HCT116 (cell line): ENCODE measurements at regions not wholly inside any gene's neighbourhood (a gene's known extent, or its start where the extent isn't known, plus 50 kb on each side); places are given as distances from the start of the nearest gene placed in this dataset.

ENCODE experiments used
- ATAC-seq: fragments of 200-7000 bp; cut with Tn5 transposase; 2 replicates; pipeline ENCODE4 v1.9.1; 2020; ENCODE audit warnings: mild to moderate bottlenecking, moderate library complexity
- BruUV-seq: library from RNA; stranded (reverse); fragments of 400-500 nt; replicated peaks from 2 replicates; lab custom pipeline; 2021; lab: Mats Ljungman, UMichigan
- CTCF ChIA-PET: fragments of 300-600 bp; sonication (Branson Sonifier 250); formaldehyde crosslinking; loops from one replicate; lab custom pipeline; 2021; ENCODE audit warnings: antibody characterized with exemption; lab: Charles Lee
- POLR2A ChIA-PET: fragments of 300-600, 350-600 bp; sonication (Branson Sonifier 250); formaldehyde crosslinking; loops from one replicate; lab custom pipeline; 2021; ENCODE audit warnings: antibody characterized with exemption; lab: Charles Lee
- RAD21 ChIA-PET, 2 experiments: fragments of 300-600 bp; sonication (Branson Sonifier 250); formaldehyde crosslinking; loops; one replicate each; lab custom pipeline; 2023; ENCODE audit warnings: low total read pairs in 2 of 2; ENCODE audit not compliant: uncharacterized antibody in 2 of 2, unreplicated experiment in 2 of 2, low non-redundant PET in 1 of 2; lab: Charles Lee
- DNase-seq: peaks from one replicate; pipeline ENCODE4 v3.0.0-alpha.2; 2010; ENCODE audit warnings: low read depth, low spot score
- H2AFZ ChIP-seq: fragments of 200-600 bp; shearing (Covaris generic), sonication (generic); 2 replicates; pipeline ENCODE4 v1.6.1; 2017; ENCODE audit warnings: low read depth, mixed run types, mixed read lengths, antibody characterized with exemption, low read length; ENCODE audit not compliant: poor library complexity, severe bottlenecking
- H3K27ac ChIP-seq: 2 replicates; pipeline ENCODE4 v1.5.1; 2012; ENCODE audit warnings: low read depth, low read length
- H3K27me3 ChIP-seq: fragments of 200-600 bp; sonication (generic); 2 replicates; pipeline ENCODE4 v1.6.1; 2016; ENCODE audit warnings: mixed run types, low read length, mixed read lengths; ENCODE audit not compliant: insufficient read depth
- H3K36me3 ChIP-seq, 2 experiments: fragments of 200-500 bp in 1 of 2; fragments of 200-600 bp in 1 of 2; sonication (Bioruptor generic) in 1 of 2; sonication (generic) in 1 of 2; 2 replicates each; pipeline versions ENCODE4 v1.5.1 to v1.6.1; 2014 to 2016; ENCODE audit warnings: low read length in 2 of 2, inconsistent platforms in 1 of 2, mixed read lengths in 1 of 2, mixed run types in 1 of 2; ENCODE audit not compliant: insufficient read depth in 2 of 2, control insufficient read depth in 1 of 2
- H3K4me1 ChIP-seq, 2 experiments: fragments of 200-600 bp in 1 of 2; sonication (generic) in 1 of 2; 2 replicates each; pipeline versions ENCODE4 v1.5.1 to v1.6.1; 2012 to 2017; ENCODE audit warnings: low read length in 2 of 2, inconsistent platforms in 1 of 2, mild to moderate bottlenecking in 1 of 2, mixed read lengths in 1 of 2, mixed run types in 1 of 2, moderate library complexity in 1 of 2; ENCODE audit not compliant: insufficient read depth in 2 of 2, control insufficient read depth in 1 of 2
- H3K4me2 ChIP-seq: fragments of 200-600 bp; sonication (generic); 2 replicates; pipeline ENCODE4 v1.6.1; 2017; ENCODE audit warnings: mixed run types, low read length, mixed read lengths
- H3K4me3 ChIP-seq, 2 experiments: fragments of 200-600 bp in 1 of 2; sonication (generic) in 1 of 2; replicated peaks in 1 of 2; 2 replicates each; pipeline ENCODE4 v1.5.1; 2011 to 2016; ENCODE audit warnings: low read length in 2 of 2, control low read depth in 1 of 2, low read depth in 1 of 2, mild to moderate bottlenecking in 1 of 2, mixed read lengths in 1 of 2, mixed run types in 1 of 2
- H3K79me2 ChIP-seq: fragments of 200-600 bp; sonication (generic); 2 replicates; pipeline ENCODE4 v1.6.1; 2017; ENCODE audit warnings: mild to moderate bottlenecking, mixed run types, low read length, moderate library complexity, mixed read lengths; ENCODE audit not compliant: insufficient read depth
- H3K9ac ChIP-seq: fragments of 200-600 bp; sonication (generic); 2 replicates; pipeline ENCODE4 v1.6.1; 2016; ENCODE audit warnings: low read length, mixed read lengths
- H3K9me2 ChIP-seq: fragments of 200-600 bp; sonication (generic), shearing (Covaris generic); 2 replicates; pipeline ENCODE4 v1.6.1; 2017; ENCODE audit warnings: mixed run types, mild to moderate bottlenecking, moderate library complexity; ENCODE audit not compliant: insufficient read depth
- H3K9me3 ChIP-seq, 2 experiments: fragments of 200-500 bp in 1 of 2; fragments of 200-600 bp in 1 of 2; sonication (Bioruptor generic) in 1 of 2; sonication (generic) in 1 of 2; 2 replicates each; pipeline ENCODE4 v1.6.1; 2014 to 2017; ENCODE audit warnings: low read length in 2 of 2, mixed read lengths in 2 of 2, inconsistent platforms in 1 of 2, low read depth in 1 of 2, mild to moderate bottlenecking in 1 of 2, mixed run types in 1 of 2, moderate library complexity in 1 of 2; ENCODE audit not compliant: control insufficient read depth in 1 of 2, insufficient read depth in 1 of 2
- H4K20me1 ChIP-seq: fragments of 200-600 bp; sonication (generic), shearing (Covaris generic); 2 replicates; pipeline ENCODE4 v1.6.1; 2017; ENCODE audit warnings: mixed run types, mild to moderate bottlenecking, moderate library complexity; ENCODE audit not compliant: insufficient read depth
- CBX3 ChIP-seq: IDR thresholded peaks from 2 replicates; pipeline ENCODE4 v1.6.1; 2012; ENCODE audit warnings: low read depth
- CEBPB ChIP-seq: IDR thresholded peaks from 2 replicates; pipeline ENCODE4 v1.6.1; 2012; ENCODE audit warnings: low read depth
- EGR1 ChIP-seq: IDR thresholded peaks from 2 replicates; pipeline ENCODE4 v1.6.1; 2012; ENCODE audit warnings: low read depth
- ELF1 ChIP-seq: IDR thresholded peaks from 2 replicates; pipeline ENCODE4 v1.6.1; 2012; ENCODE audit warnings: low read depth, borderline replicate concordance
- EZH2 ChIP-seq: fragments of 200-600 bp; sonication (generic); IDR thresholded peaks from 2 replicates; pipeline ENCODE4 v1.6.1; 2017; ENCODE audit warnings: antibody characterized with exemption, mixed run types
- EZH2phosphoT487 ChIP-seq: fragments of 200-600 bp; IDR thresholded peaks from 2 replicates; pipeline ENCODE4 v1.6.1; 2018; ENCODE audit warnings: antibody characterized with exemption, borderline replicate concordance
- FOSL1 ChIP-seq: IDR thresholded peaks from 2 replicates; pipeline ENCODE4 v1.6.1; 2012; ENCODE audit warnings: low read depth
- JUND ChIP-seq: IDR thresholded peaks from 2 replicates; pipeline ENCODE4 v1.6.1; 2012
- POLR2A ChIP-seq: IDR thresholded peaks from 2 replicates; pipeline ENCODE4 v1.7.0; 2011; ENCODE audit warnings: borderline replicate concordance; ENCODE audit not compliant: insufficient read depth, insufficient read length; ENCODE audit errors: extremely low read depth
- POLR2AphosphoS5 ChIP-seq: IDR thresholded peaks from 2 replicates; pipeline ENCODE4 v1.6.1; 2011; ENCODE audit warnings: mild to moderate bottlenecking, low read depth, low read length, moderate library complexity
- SIN3A ChIP-seq: IDR thresholded peaks from 2 replicates; pipeline ENCODE4 v1.6.1; 2012; ENCODE audit warnings: low read depth
- SP1 ChIP-seq: IDR thresholded peaks from 2 replicates; pipeline ENCODE4 v1.6.1; 2012; ENCODE audit warnings: low read depth
- SRF ChIP-seq: IDR thresholded peaks from 2 replicates; pipeline ENCODE4 v1.6.1; 2012; ENCODE audit warnings: low read depth
- YY1 ChIP-seq: IDR thresholded peaks from 2 replicates; pipeline ENCODE4 v1.6.1; 2011; ENCODE audit warnings: low read length, low read depth, moderate library complexity, mild to moderate bottlenecking; ENCODE audit not compliant: insufficient replicate concordance; ENCODE audit errors: extremely low read depth
- ZFX ChIP-seq: fragments of 450-650 bp; IDR thresholded peaks from 2 replicates; pipeline ENCODE4 v1.6.1; 2017
- ZNF274 ChIP-seq: fragments of 200-500 bp; sonication (Bioruptor generic); IDR thresholded peaks from 2 replicates; pipeline ENCODE4 v1.6.1; 2014; ENCODE audit warnings: mild to moderate bottlenecking, low read depth, low read length, inconsistent platforms
- intact Hi-C: fragments of 100-400 bp; cut with micrococcal nuclease; formaldehyde crosslinking; loops from 2 replicates; pipeline ENCODE4 v1.10.0; 2022
- TF ChIP-seq, protein P1 (sequence below): IDR thresholded peaks from 2 replicates; pipeline ENCODE4 v1.6.1; 2012
- TF ChIP-seq, protein P2 (sequence below): IDR thresholded peaks from 2 replicates; pipeline ENCODE4 v1.6.1; 2012; ENCODE audit warnings: low read depth
- TF ChIP-seq, protein P3 (sequence below), 3 experiments: fragments of 200-600 bp in 1 of 3; sonication (generic) in 1 of 3; IDR thresholded peaks in 2 of 3; conservative IDR thresholded peaks in 1 of 3; 2 replicates each; pipeline ENCODE4 v1.5.1; 2012 to 2017; ENCODE audit warnings: low read depth in 2 of 3, low read length in 2 of 3, antibody characterized with exemption in 1 of 3, borderline replicate concordance in 1 of 3, control low read depth in 1 of 3, mild to moderate bottlenecking in 1 of 3, mixed read lengths in 1 of 3, mixed run types in 1 of 3, moderate library complexity in 1 of 3; ENCODE audit not compliant: insufficient read depth in 1 of 3
- TF ChIP-seq, protein P4 (sequence below): IDR thresholded peaks from 2 replicates; pipeline ENCODE4 v1.6.1; 2012

DNA sequence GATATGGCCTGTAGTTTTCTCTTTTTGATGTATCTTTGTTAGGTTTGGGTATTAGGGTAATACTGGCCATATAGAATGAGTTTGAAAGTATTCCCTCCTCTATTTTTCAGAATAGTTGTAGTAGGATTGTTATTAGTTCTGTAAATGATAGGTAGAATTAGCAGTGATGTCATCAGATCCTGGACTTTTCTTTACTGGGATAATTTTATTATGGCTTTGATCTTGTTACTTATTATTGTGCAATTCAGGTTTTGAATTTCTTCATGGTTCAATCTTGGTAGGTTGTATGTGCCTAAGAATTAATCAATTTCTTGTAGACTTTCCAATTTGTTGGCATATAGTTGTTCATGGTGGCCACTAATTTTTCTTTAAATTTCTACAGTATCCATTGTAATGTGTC lies 916.6 kb downstream of the CCDC85A start:
- Histone ChIP-seq H3K4me1 (no peaks in the 10 kb centered on the region), H3K36me3 (no peaks in the 10 kb centered on the region), H3K9me3 (no peaks in the 10 kb centered on the region), H3K4me2 (no peak overlapping the region), H3K4me3 (no peak overlapping the region), H3K9me2 (no peaks in the 10 kb centered on the region), H3K9ac (no peak overlapping the region), H2AFZ (no peak overlapping the region), H3K27me3 (no peaks in the 10 kb centered on the region), H3K79me2 (no peaks in the 10 kb centered on the region), H4K20me1 (no peaks in the 10 kb centered on the region), H3K27ac (no peak overlapping the region)
- POLR2A ChIA-PET: no interaction called here
- RAD21 ChIA-PET: no interaction called here
- intact Hi-C loops: no loop called here
- CTCF ChIA-PET: no interaction called here
- DNase-seq (no peak), ATAC-seq (no peak)
- BruUV-seq: no TSS peak
- TF ChIP-seq CBX3 (no peak), CEBPB (no peak), ZNF274 (no peak), POLR2A (no peak), EGR1 (no peak), JUND (no peak), YY1 (no peak), EZH2 (no peak), ELF1 (no peak), SRF (no peak), ZFX (no peak), SIN3A (no peak), POLR2AphosphoS5 (no peak), FOSL1 (no peak), EZH2phosphoT487 (no peak), SP1 (no peak)
- TF ChIP-seq, protein P1, sequence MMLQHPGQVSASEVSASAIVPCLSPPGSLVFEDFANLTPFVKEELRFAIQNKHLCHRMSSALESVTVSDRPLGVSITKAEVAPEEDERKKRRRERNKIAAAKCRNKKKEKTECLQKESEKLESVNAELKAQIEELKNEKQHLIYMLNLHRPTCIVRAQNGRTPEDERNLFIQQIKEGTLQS: no peak
- TF ChIP-seq, protein P2, sequence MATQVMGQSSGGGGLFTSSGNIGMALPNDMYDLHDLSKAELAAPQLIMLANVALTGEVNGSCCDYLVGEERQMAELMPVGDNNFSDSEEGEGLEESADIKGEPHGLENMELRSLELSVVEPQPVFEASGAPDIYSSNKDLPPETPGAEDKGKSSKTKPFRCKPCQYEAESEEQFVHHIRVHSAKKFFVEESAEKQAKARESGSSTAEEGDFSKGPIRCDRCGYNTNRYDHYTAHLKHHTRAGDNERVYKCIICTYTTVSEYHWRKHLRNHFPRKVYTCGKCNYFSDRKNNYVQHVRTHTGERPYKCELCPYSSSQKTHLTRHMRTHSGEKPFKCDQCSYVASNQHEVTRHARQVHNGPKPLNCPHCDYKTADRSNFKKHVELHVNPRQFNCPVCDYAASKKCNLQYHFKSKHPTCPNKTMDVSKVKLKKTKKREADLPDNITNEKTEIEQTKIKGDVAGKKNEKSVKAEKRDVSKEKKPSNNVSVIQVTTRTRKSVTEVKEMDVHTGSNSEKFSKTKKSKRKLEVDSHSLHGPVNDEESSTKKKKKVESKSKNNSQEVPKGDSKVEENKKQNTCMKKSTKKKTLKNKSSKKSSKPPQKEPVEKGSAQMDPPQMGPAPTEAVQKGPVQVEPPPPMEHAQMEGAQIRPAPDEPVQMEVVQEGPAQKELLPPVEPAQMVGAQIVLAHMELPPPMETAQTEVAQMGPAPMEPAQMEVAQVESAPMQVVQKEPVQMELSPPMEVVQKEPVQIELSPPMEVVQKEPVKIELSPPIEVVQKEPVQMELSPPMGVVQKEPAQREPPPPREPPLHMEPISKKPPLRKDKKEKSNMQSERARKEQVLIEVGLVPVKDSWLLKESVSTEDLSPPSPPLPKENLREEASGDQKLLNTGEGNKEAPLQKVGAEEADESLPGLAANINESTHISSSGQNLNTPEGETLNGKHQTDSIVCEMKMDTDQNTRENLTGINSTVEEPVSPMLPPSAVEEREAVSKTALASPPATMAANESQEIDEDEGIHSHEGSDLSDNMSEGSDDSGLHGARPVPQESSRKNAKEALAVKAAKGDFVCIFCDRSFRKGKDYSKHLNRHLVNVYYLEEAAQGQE: no peak
- TF ChIP-seq, protein P3, sequence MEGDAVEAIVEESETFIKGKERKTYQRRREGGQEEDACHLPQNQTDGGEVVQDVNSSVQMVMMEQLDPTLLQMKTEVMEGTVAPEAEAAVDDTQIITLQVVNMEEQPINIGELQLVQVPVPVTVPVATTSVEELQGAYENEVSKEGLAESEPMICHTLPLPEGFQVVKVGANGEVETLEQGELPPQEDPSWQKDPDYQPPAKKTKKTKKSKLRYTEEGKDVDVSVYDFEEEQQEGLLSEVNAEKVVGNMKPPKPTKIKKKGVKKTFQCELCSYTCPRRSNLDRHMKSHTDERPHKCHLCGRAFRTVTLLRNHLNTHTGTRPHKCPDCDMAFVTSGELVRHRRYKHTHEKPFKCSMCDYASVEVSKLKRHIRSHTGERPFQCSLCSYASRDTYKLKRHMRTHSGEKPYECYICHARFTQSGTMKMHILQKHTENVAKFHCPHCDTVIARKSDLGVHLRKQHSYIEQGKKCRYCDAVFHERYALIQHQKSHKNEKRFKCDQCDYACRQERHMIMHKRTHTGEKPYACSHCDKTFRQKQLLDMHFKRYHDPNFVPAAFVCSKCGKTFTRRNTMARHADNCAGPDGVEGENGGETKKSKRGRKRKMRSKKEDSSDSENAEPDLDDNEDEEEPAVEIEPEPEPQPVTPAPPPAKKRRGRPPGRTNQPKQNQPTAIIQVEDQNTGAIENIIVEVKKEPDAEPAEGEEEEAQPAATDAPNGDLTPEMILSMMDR (IDR thresholded peaks at IDR 0.05 in 2 of 3, conservative IDR thresholded peaks at IDR 0.05 in 1 of 3; ENCODE audit: borderline replicate concordance in 1 of 3, insufficient read depth in 1 of 3, low read depth in 2 of 3, low read length in 2 of 3): no peak
- TF ChIP-seq, protein P4, sequence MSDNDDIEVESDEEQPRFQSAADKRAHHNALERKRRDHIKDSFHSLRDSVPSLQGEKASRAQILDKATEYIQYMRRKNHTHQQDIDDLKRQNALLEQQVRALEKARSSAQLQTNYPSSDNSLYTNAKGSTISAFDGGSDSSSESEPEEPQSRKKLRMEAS: no peak
